ENCODE measurements at regions not wholly inside any gene's neighbourhood (a gene's known extent, or its start where the extent isn't known, plus 50 kb on each side); places are given as distances from the start of the nearest gene placed in this dataset.

DNA sequence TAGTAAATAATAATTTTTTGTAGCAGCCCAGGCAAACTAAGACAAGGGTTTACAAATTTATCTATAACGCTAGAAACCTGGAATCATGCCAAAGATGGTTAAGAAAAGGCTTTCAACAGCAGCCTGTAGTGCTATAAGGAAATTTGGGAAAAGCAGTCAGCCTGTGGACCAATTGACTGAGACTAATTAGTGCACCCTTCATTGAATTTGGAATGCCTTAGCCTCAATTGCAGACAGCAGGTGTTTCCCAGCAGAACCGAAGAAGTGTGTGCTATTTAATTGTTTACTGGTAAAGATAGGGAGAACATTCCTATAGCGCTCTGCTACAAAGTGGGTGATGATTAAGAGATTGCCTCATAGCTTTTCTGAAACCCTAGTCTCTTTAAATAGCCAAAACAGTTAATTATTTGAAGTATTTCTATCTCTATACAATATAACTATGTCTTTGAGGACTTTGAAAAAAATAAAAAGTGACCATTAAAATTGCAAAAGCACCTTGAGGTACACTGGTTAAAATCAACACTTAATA lies 1884.3 kb upstream of the PCDH20 start:
- TF ChIP-seq, protein P1, sequence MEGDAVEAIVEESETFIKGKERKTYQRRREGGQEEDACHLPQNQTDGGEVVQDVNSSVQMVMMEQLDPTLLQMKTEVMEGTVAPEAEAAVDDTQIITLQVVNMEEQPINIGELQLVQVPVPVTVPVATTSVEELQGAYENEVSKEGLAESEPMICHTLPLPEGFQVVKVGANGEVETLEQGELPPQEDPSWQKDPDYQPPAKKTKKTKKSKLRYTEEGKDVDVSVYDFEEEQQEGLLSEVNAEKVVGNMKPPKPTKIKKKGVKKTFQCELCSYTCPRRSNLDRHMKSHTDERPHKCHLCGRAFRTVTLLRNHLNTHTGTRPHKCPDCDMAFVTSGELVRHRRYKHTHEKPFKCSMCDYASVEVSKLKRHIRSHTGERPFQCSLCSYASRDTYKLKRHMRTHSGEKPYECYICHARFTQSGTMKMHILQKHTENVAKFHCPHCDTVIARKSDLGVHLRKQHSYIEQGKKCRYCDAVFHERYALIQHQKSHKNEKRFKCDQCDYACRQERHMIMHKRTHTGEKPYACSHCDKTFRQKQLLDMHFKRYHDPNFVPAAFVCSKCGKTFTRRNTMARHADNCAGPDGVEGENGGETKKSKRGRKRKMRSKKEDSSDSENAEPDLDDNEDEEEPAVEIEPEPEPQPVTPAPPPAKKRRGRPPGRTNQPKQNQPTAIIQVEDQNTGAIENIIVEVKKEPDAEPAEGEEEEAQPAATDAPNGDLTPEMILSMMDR (IDR thresholded peaks at IDR 0.05), result no peak
- DNase-seq (ENCODE audit: low spot score) (no peak), ATAC-seq (ENCODE audit: low FRiP score) (no peak)

DNA sequence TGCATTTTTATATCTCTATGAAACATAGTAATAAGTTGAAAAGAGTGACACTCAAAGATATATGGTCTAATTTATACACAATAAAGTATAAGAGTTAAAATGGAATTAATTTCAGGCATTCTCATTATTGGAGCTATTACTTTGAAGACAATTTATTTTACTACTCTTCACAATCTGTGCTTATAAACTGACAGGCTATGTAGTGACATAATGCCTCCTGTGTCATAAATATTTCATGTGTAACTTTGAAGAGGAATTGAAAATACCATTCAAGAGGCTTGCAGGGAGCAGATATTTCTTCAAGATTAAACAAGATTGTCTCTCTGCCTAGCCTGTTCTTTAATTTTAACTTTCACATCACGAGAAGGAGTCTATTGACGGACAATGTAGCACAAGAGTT lies 1881.5 kb upstream of the PCDH20 start:
- TF ChIP-seq, protein P1 (IDR thresholded peaks at IDR 0.05), result no peak
- ATAC-seq (ENCODE audit: low FRiP score) (no peak), DNase-seq (ENCODE audit: low spot score) (no peak)

DNA sequence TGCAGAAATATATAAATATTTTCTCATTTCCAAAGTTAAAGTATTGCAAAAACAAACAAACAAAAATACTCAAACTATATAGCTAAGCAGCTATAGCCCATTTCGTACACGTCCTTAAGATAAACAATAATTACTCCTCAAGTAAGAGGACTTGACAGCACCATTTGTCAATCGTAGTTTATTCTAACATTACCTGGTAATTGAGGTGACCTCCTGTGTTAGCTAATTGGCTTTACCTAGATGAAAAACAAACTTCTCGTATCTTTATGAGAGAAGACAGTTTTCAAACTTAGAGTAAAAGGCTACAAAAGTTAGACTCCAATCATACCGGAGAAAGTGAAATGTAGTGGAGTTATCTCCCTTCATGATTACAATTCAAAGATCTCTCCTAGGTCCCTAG lies 1876.1 kb upstream of the PCDH20 start:
- ATAC-seq (ENCODE audit: low FRiP score) (no peak), DNase-seq (ENCODE audit: low spot score) (no peak)
- TF ChIP-seq, protein P1 (IDR thresholded peaks at IDR 0.05), result no peak

DNA sequence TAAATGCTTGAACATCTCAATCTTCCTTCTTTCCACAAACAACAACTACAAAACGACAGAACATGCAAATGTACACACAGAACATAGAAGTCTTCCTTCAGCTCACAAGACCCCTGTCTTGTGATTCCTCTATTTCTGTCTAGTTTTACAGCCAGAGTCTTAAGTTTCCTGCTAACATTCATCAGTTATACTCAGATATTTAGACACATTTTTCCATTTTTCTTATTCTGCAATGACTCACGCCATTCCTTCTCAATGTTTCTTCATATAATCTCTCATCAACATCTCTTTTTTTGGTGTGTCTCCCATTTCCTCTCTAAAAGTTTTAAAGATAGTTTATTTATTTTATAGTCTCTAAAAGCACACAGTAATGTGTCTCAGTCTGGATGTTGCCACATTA lies 1872.9 kb upstream of the PCDH20 start:
- DNase-seq (ENCODE audit: low spot score) (no peak), ATAC-seq (ENCODE audit: low FRiP score) (no peak)
- TF ChIP-seq, protein P1 (IDR thresholded peaks at IDR 0.05), result no peak

DNA sequence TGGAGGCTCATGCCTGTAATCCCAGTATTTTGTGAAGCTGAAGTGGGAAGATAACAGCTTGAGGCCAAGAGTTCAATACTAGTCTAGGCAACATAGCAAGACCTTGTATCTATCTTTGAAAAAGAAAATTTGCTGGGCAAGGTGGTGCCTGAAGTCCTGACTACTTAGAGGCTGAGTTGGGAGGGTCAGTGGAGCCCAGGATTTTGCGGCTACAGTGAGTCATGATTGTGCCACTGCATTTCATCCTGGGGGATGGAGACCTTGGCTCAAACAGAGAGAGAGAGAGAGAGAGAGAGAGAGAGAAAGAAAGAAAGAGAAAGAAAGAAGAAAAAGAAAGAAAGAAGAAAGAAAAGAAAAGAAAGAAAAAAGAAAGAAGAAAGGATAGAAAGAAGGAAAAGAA lies 1872.3 kb upstream of the PCDH20 start:
- no peak for ATAC-seq (ENCODE audit: low FRiP score)
- TF ChIP-seq, protein P1 (IDR thresholded peaks at IDR 0.05), result no peak
- no peak for DNase-seq (ENCODE audit: low spot score)

- DNase-seq (ENCODE audit: low spot score) (no peak), ATAC-seq (ENCODE audit: low FRiP score) (no peak)
- TF ChIP-seq, protein P1 (IDR thresholded peaks at IDR 0.05), result no peak
Observed at GRCh38 chr13:63285426-63285825, 1869.8 kb upstream of the PCDH20 start.

- TF ChIP-seq, protein P1 (IDR thresholded peaks at IDR 0.05), result no peak
- DNase-seq (ENCODE audit: low spot score) (no peak), ATAC-seq (ENCODE audit: low FRiP score) (no peak)
Observed at GRCh38 chr13:63279136-63279535, 1863.5 kb upstream of the PCDH20 start.

Measured in omental fat pad (tissue), 3 donors.